Neuronal stem cell (in vitro differentiated cells): ENCODE measurements at regions not wholly inside any gene's neighbourhood (a gene's known extent, or its start where the extent isn't known, plus 50 kb on each side); places are given as distances from the start of the nearest gene placed in this dataset. TPM values are rescaled to one million over a fixed set of nuclear protein-coding genes. Genes with fewer than 3 reads are reported as not detected.

Experiments
- DNase-seq: peaks from one replicate; pipeline ENCODE4 v3.0.0-alpha.2; 2013; ENCODE audit warnings: low spot score
- H2AFZ ChIP-seq: one replicate; pipeline ENCODE4 v1.6.1; 2013; ENCODE audit warnings: mild to moderate bottlenecking, low read length, inconsistent platforms
- H2AK5ac ChIP-seq: 2 replicates; pipeline ENCODE4 v1.6.1; 2013; ENCODE audit warnings: low read depth, mild to moderate bottlenecking, inconsistent platforms, low read length, moderate library complexity, mixed read lengths
- H2BK120ac ChIP-seq: 2 replicates; pipeline ENCODE4 v1.6.1; 2013; ENCODE audit warnings: low read depth, mild to moderate bottlenecking, inconsistent platforms, low read length, moderate library complexity, mixed read lengths
- H2BK12ac ChIP-seq: one replicate; pipeline ENCODE4 v1.6.1; 2013; ENCODE audit warnings: low read length, inconsistent platforms
- H2BK15ac ChIP-seq: 2 replicates; pipeline ENCODE4 v1.6.1; 2013; ENCODE audit warnings: mild to moderate bottlenecking, low read length, inconsistent platforms, mixed read lengths
- H2BK5ac ChIP-seq: one replicate; pipeline ENCODE4 v1.6.1; 2013; ENCODE audit warnings: inconsistent platforms, mild to moderate bottlenecking, low read length, moderate library complexity
- H3K14ac ChIP-seq: one replicate; pipeline ENCODE4 v1.6.1; 2013; ENCODE audit warnings: low read length, inconsistent platforms
- H3K18ac ChIP-seq: 2 replicates; pipeline ENCODE4 v1.6.1; 2013; ENCODE audit warnings: low read length, inconsistent platforms
- H3K23ac ChIP-seq: 2 replicates; pipeline ENCODE4 v1.6.1; 2013; ENCODE audit warnings: low read depth, mild to moderate bottlenecking, mixed read lengths, low read length, inconsistent platforms; ENCODE audit not compliant: poor library complexity
- H3K27ac ChIP-seq: replicated peaks from 3 replicates; pipeline ENCODE4 v1.5.1; 2013; ENCODE audit warnings: low read length, inconsistent platforms
- H3K27me3 ChIP-seq, 3 experiments: 2 replicates each; pipeline ENCODE4 v1.6.1; 2013; ENCODE audit warnings: low read length in 3 of 3, mild to moderate bottlenecking in 2 of 3, inconsistent platforms in 1 of 3, low read depth in 1 of 3, mixed read lengths in 1 of 3, moderate library complexity in 1 of 3; ENCODE audit not compliant: control insufficient read depth in 3 of 3, insufficient read depth in 3 of 3
- H3K36me3 ChIP-seq, 2 donors: replicated peaks in 1 of 2; 2 replicates each; pipeline ENCODE4 v1.6.1; 2013; ENCODE audit warnings: low read length in 2 of 2; ENCODE audit not compliant: control insufficient read depth in 2 of 2, insufficient read depth in 2 of 2
- H3K4ac ChIP-seq: 2 replicates; pipeline ENCODE4 v1.6.1; 2013; ENCODE audit warnings: inconsistent platforms, mild to moderate bottlenecking, low read length, moderate library complexity
- H3K4me1 ChIP-seq, 2 donors: 1 replicate in 1 of 2; 2 replicates in 1 of 2; pipeline ENCODE4 v1.6.1; 2013; ENCODE audit warnings: low read length in 2 of 2, low read depth in 1 of 2; ENCODE audit not compliant: control insufficient read depth in 2 of 2, insufficient read depth in 1 of 2
- H3K4me2 ChIP-seq: one replicate; pipeline ENCODE4 v1.6.1; 2013; ENCODE audit warnings: mild to moderate bottlenecking, low read length, inconsistent platforms; ENCODE audit not compliant: insufficient read depth, poor library complexity, severe bottlenecking
- H3K4me3 ChIP-seq, 2 donors: 2 replicates each; pipeline ENCODE4 v1.5.1; 2013; ENCODE audit warnings: low read length in 2 of 2, mild to moderate bottlenecking in 2 of 2, inconsistent platforms in 1 of 2, moderate library complexity in 1 of 2
- H3K79me1 ChIP-seq: one replicate; pipeline ENCODE4 v1.6.1; 2013; ENCODE audit warnings: low read depth, mild to moderate bottlenecking, inconsistent platforms, low read length, moderate library complexity
- H3K9ac ChIP-seq: one replicate; pipeline ENCODE4 v1.6.1; 2013; ENCODE audit warnings: mild to moderate bottlenecking, low read depth, low read length, inconsistent platforms; ENCODE audit not compliant: poor library complexity
- H3K9me3 ChIP-seq, 2 donors: replicated peaks in 1 of 2; 2 replicates each; pipeline versions ENCODE3 to v1.6.1; 2013; ENCODE audit warnings: low read length in 2 of 2, mild to moderate bottlenecking in 2 of 2, inconsistent platforms in 1 of 2, low read depth in 1 of 2, mixed read lengths in 1 of 2, moderate library complexity in 1 of 2; ENCODE audit not compliant: control insufficient read depth in 2 of 2, insufficient read depth in 1 of 2
- H4K8ac ChIP-seq: one replicate; pipeline ENCODE4 v1.6.1; 2013; ENCODE audit warnings: low read depth, mild to moderate bottlenecking, inconsistent platforms, low read length, moderate library complexity
- H4K91ac ChIP-seq: one replicate; pipeline ENCODE4 v1.6.1; 2013; ENCODE audit warnings: low read length, low read depth, mild to moderate bottlenecking, inconsistent platforms; ENCODE audit not compliant: poor library complexity
- WGBS, 2 donors: extraction: QIAGEN DNeasy Blood & Tissue Kit; methylation state at CpG; one replicate each; pipeline ENCODE4 v1.1.7; 2013; ENCODE audit warnings: missing lambda C conversion rate in 2 of 2, mixed read lengths in 1 of 2; ENCODE audit not compliant: insufficient read length in 2 of 2, insufficient replicate concordance in 1 of 2; ENCODE audit errors: extremely low coverage in 2 of 2; 5-methylcytosine and 5-hydroxymethylcytosine counted together
- small RNA-seq: library from polyadenylated mRNA; stranded (forward); fragments of <200 nt; extraction: miRNeasy Mini kit (QIAGEN cat#:217004); gene quantifications from one replicate; pipeline ENCODE3, GENCODE V24; 2013; ENCODE audit not compliant: insufficient read depth

DNA sequence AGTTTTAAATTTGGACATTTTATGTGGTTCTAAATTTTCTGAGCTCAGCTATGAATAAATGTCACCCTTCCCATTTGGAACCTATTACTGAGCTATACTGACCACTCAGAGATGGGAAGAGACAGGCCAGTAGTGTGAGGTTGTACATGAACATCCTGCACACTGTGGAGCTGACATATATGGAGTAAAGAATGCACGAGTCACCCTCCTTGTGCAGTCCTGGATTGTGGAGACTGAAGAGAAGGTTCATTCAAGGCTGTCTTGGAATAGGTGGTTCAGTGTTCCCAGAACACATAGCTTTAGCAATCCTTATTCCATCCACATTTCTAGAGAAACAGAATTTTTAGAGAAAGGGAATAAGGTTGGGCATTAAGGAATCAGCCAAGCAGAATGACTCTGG lies 50.3 kb upstream of the OGFRL1 start:
- Histone ChIP-seq H3K4me2 (no peak overlapping the region), H2AK5ac (no peak overlapping the region), H2BK120ac (no peak overlapping the region), H3K27me3 (no peaks in the 10 kb centered on the region), H3K18ac (no peak overlapping the region), H3K4ac (no peak overlapping the region), H3K14ac (no peak overlapping the region), H3K4me1 (peaks cover 3 to 4% of the 10 kb centered on the region in 2 donors), H2AFZ (peak overlapping the region; percentile 7), H3K27ac (no peak overlapping the region), H2BK12ac (no peak overlapping the region), H4K8ac (no peak overlapping the region), H4K91ac (no peak overlapping the region), H3K9ac (no peak overlapping the region), H3K4me3 (no peak overlapping the region), H3K23ac (no peak overlapping the region), H3K79me1 (no peaks in the 10 kb centered on the region), H3K9me3 (peaks cover 0 to 12% of the 10 kb centered on the region in 2 donors), H2BK15ac (no peak overlapping the region), H2BK5ac (no peak overlapping the region), H3K36me3 (no peaks in the 10 kb centered on the region)
- WGBS, 2 donors: no CpG with 5 or more reads among the region's 1 CpG
- DNase-seq: no peak

Small RNAs in the stretch of these regions (small RNA-seq; reads per million reads assigned to genes)
- gene RF00012: not detected
- not detected for gene RNU6-411P
